H1 (cell line): ENCODE measurements at regions not wholly inside any gene's neighbourhood (a gene's known extent, or its start where the extent isn't known, plus 50 kb on each side); places are given as distances from the start of the nearest gene placed in this dataset.
"Not testable (repeated sequence)": the region's sequence is repeated elsewhere in the genome, so short reads cannot be mapped to it uniquely, and the experiment has no call there.

ENCODE experiments used
- CTCF ChIA-PET: fragments of 300-600 bp; sonication (Branson Sonifier 250); formaldehyde crosslinking; loops from one replicate; lab custom pipeline; 2021; ENCODE audit not compliant: partially characterized antibody; lab: Charles Lee
- POLR2A ChIA-PET: fragments of 300-600 bp; sonication (Branson Sonifier 250); formaldehyde crosslinking; loops from one replicate; lab custom pipeline; 2021; ENCODE audit warnings: inconsistent platforms; ENCODE audit not compliant: partially characterized antibody; lab: Charles Lee
- DNase-seq, 2 experiments: peaks; one replicate each; pipeline versions ENCODE4 v3.0.0 to v3.0.0-alpha.2; 2010 to 2022; ENCODE audit warnings: low spot score in 2 of 2, low read depth in 1 of 2, mixed read lengths in 1 of 2
- FAIRE-seq: peaks from 2 replicates; lab custom pipeline; 2011; peaks lifted over from hg19 to GRCh38; lab: Jason Lieb, UNC
- H2AFZ ChIP-seq: 2 replicates; pipeline ENCODE4 v1.8.1; 2012; ENCODE audit warnings: low read length, inconsistent platforms
- H2AK5ac ChIP-seq: 2 replicates; pipeline ENCODE4 v1.6.1; 2013; ENCODE audit warnings: low read depth, low read length
- H2BK120ac ChIP-seq: replicated peaks from 2 replicates; pipeline ENCODE3; 2013; ENCODE audit warnings: low read depth, low read length, inconsistent platforms
- H2BK12ac ChIP-seq: 2 replicates; pipeline ENCODE4 v1.6.1; 2013; ENCODE audit warnings: low read depth, low read length
- H2BK15ac ChIP-seq: 2 replicates; pipeline ENCODE4 v1.6.1; 2013; ENCODE audit warnings: low read length
- H2BK20ac ChIP-seq: 2 replicates; pipeline ENCODE4 v1.6.1; 2013; ENCODE audit warnings: low read length
- H2BK5ac ChIP-seq: 2 replicates; pipeline ENCODE4 v1.6.1; 2013; ENCODE audit warnings: low read depth, low read length
- H3K14ac ChIP-seq: 2 replicates; pipeline ENCODE4 v1.6.1; 2013; ENCODE audit warnings: inconsistent platforms; ENCODE audit not compliant: insufficient read length
- H3K18ac ChIP-seq: 2 replicates; pipeline ENCODE4 v1.6.1; 2013; ENCODE audit warnings: low read length; ENCODE audit errors: extremely low read depth
- H3K23ac ChIP-seq: 2 replicates; pipeline ENCODE4 v1.6.1; 2013; ENCODE audit warnings: inconsistent platforms; ENCODE audit not compliant: insufficient read length
- H3K23me2 ChIP-seq: 2 replicates; pipeline ENCODE4 v1.6.1; 2013; ENCODE audit warnings: low read depth, low read length
- H3K27ac ChIP-seq: 2 replicates; pipeline ENCODE4 v1.6.1; 2011; ENCODE audit warnings: low read depth, low read length, inconsistent platforms
- H3K27me3 ChIP-seq, 4 experiments: replicated peaks in 1 of 4; 1 replicate in 1 of 4; 2 replicates in 3 of 4; pipeline versions ENCODE4 v1.6.1 to v1.8.1; 2011 to 2013; ENCODE audit warnings: low read length in 3 of 4, mild to moderate bottlenecking in 3 of 4, inconsistent platforms in 2 of 4, mixed read lengths in 2 of 4, moderate library complexity in 1 of 4; ENCODE audit not compliant: control insufficient read depth in 3 of 4, insufficient read depth in 3 of 4; ENCODE audit errors: extremely low read depth in 1 of 4
- H3K36me3 ChIP-seq, 4 experiments: 2 replicates each; pipeline versions ENCODE4 v1.6.1 to v1.8.1; 2011 to 2013; ENCODE audit warnings: mild to moderate bottlenecking in 4 of 4, low read length in 3 of 4, moderate library complexity in 2 of 4, control low read depth in 1 of 4, inconsistent platforms in 1 of 4; ENCODE audit not compliant: insufficient read depth in 4 of 4, control insufficient read depth in 2 of 4
- H3K4ac ChIP-seq: replicated peaks from 2 replicates; pipeline ENCODE3; 2013; ENCODE audit warnings: low read length, low read depth, mixed read lengths, inconsistent platforms; ENCODE audit not compliant: insufficient read length
- H3K4me1 ChIP-seq, 4 experiments: replicated peaks in 1 of 4; 1 replicate in 1 of 4; 2 replicates in 3 of 4; pipeline versions ENCODE4 v1.6.1 to v1.8.1; 2011 to 2013; ENCODE audit warnings: low read length in 3 of 4, inconsistent platforms in 2 of 4, mixed read lengths in 1 of 4; ENCODE audit not compliant: insufficient read depth in 4 of 4, control insufficient read depth in 3 of 4
- H3K4me2 ChIP-seq, 2 experiments: 2 replicates each; pipeline versions ENCODE4 v1.6.1 to v1.8.1; 2011 to 2013; ENCODE audit warnings: low read depth in 2 of 2, low read length in 2 of 2, control low read depth in 1 of 2, inconsistent platforms in 1 of 2, mild to moderate bottlenecking in 1 of 2; ENCODE audit not compliant: insufficient read depth in 1 of 2
- H3K4me3 ChIP-seq, 4 experiments: fragments of 200-600, 300-600 bp in 1 of 4; sonication (generic), shearing (Covaris generic), sonication (Bioruptor Twin) in 1 of 4; 2 replicates each; pipeline versions ENCODE4 v1.5.1 to v1.8.1; 2011 to 2016; ENCODE audit warnings: low read length in 4 of 4, low read depth in 3 of 4, control low read depth in 2 of 4, inconsistent platforms in 2 of 4, mild to moderate bottlenecking in 2 of 4, mixed read lengths in 1 of 4, moderate library complexity in 1 of 4; ENCODE audit not compliant: insufficient read depth in 2 of 4; ENCODE audit errors: extremely low read depth in 1 of 4
- H3K56ac ChIP-seq: replicated peaks from 2 replicates; pipeline ENCODE3; 2013; ENCODE audit warnings: low read depth, mild to moderate bottlenecking, mixed read lengths, low read length, inconsistent platforms; ENCODE audit not compliant: insufficient read length
- H3K79me1 ChIP-seq: 2 replicates; pipeline ENCODE4 v1.6.1; 2013; ENCODE audit warnings: low read depth, low read length, control low read depth
- H3K79me2 ChIP-seq, 2 experiments: 2 replicates each; pipeline versions ENCODE4 v1.6.1 to v1.8.1; 2012 to 2013; ENCODE audit warnings: low read length in 2 of 2, mild to moderate bottlenecking in 2 of 2, inconsistent platforms in 1 of 2; ENCODE audit not compliant: insufficient read depth in 2 of 2, control insufficient read depth in 1 of 2
- H3K9ac ChIP-seq, 4 experiments: replicated peaks in 1 of 4; 1 replicate in 1 of 4; 2 replicates in 3 of 4; pipeline versions ENCODE4 v1.6.1 to v1.8.1; 2011 to 2013; ENCODE audit warnings: low read depth in 3 of 4, low read length in 3 of 4, control low read depth in 2 of 4, mild to moderate bottlenecking in 2 of 4, moderate library complexity in 2 of 4, inconsistent platforms in 1 of 4; ENCODE audit errors: extremely low read depth in 1 of 4
- H3K9me3 ChIP-seq, 2 experiments: 2 replicates each; pipeline versions ENCODE4 v1.6.1 to v1.8.1; 2012 to 2013; ENCODE audit warnings: mild to moderate bottlenecking in 2 of 2, moderate library complexity in 2 of 2, control low read depth in 1 of 2, inconsistent platforms in 1 of 2, low read depth in 1 of 2, low read length in 1 of 2, mixed read lengths in 1 of 2; ENCODE audit not compliant: insufficient read depth in 2 of 2
- H4K20me1 ChIP-seq, 2 experiments: replicated peaks in 1 of 2; 2 replicates each; pipeline versions ENCODE3 to v1.8.1; 2011 to 2013; ENCODE audit warnings: inconsistent platforms in 2 of 2, low read length in 2 of 2, mild to moderate bottlenecking in 1 of 2; ENCODE audit not compliant: insufficient read depth in 2 of 2, control insufficient read depth in 1 of 2
- H4K5ac ChIP-seq: 2 replicates; pipeline ENCODE4 v1.6.1; 2013; ENCODE audit warnings: low read length, low read depth, mixed read lengths, inconsistent platforms; ENCODE audit not compliant: insufficient read length
- H4K8ac ChIP-seq: 2 replicates; pipeline ENCODE4 v1.8.0; 2013; ENCODE audit warnings: mild to moderate bottlenecking, moderate library complexity, low read length, inconsistent platforms; ENCODE audit not compliant: insufficient read depth; ENCODE audit errors: extremely low read depth
- H4K91ac ChIP-seq: replicated peaks from 2 replicates; pipeline ENCODE3; 2013; ENCODE audit warnings: low read length, mixed read lengths, inconsistent platforms; ENCODE audit not compliant: insufficient read length
- CREB1 ChIP-seq: IDR thresholded peaks from 2 replicates; pipeline ENCODE4 v1.6.1; 2012; ENCODE audit warnings: inconsistent platforms
- POLR2AphosphoS5 ChIP-seq: IDR thresholded peaks from 2 replicates; pipeline ENCODE4 v1.6.1; 2011; ENCODE audit warnings: low read depth, low read length
- WGBS, 2 experiments: shearing (Covaris generic) in 1 of 2; methylation state at CpG; one replicate each; pipeline versions ENCODE4 v1.1.6 to v1.1.7; 2013 to 2015; ENCODE audit warnings: low lambda C conversion rate in 2 of 2, mixed read lengths in 2 of 2, inconsistent platforms in 1 of 2, low coverage in 1 of 2, missing lambda C conversion rate in 1 of 2; ENCODE audit not compliant: insufficient replicate concordance in 2 of 2, insufficient coverage in 1 of 2, insufficient read length in 1 of 2; ENCODE audit errors: extremely low coverage in 1 of 2, missing lambda C conversion rate in 1 of 2; 5-methylcytosine and 5-hydroxymethylcytosine counted together

- TF ChIP-seq CREB1 (no peak), POLR2AphosphoS5 (no peak)
Measured at GRCh38 chr5:127176769-127177168, 103.5 kb upstream of the C5orf63 start (continued).

GRCh38 chr5:127182631-127183030 is 108.0 kb upstream of the MEGF10 start:
- WGBS, 2 experiments = 92% methylated on average over 8 of the region's 8 CpGs; no CpG with 5 or more reads in 1 of the 2 experiments
- not testable (repeated sequence) for H3K36me3 ChIP-seq, H3K27me3 ChIP-seq, H4K8ac ChIP-seq, FAIRE-seq, H2AFZ ChIP-seq, H3K4me1 ChIP-seq, H2AK5ac ChIP-seq, H2BK20ac ChIP-seq, H4K91ac ChIP-seq, H3K79me1 ChIP-seq, H4K5ac ChIP-seq, H2BK5ac ChIP-seq, H3K23me2 ChIP-seq, H3K18ac ChIP-seq, H3K4ac ChIP-seq, H3K56ac ChIP-seq, H4K20me1 ChIP-seq, H3K23ac ChIP-seq, H3K4me2 ChIP-seq, H3K14ac ChIP-seq, H3K4me3 ChIP-seq, H3K9me3 ChIP-seq, H3K27ac ChIP-seq, H2BK120ac ChIP-seq, H3K9ac ChIP-seq, H3K79me2 ChIP-seq, DNase-seq, H2BK15ac ChIP-seq, H2BK12ac ChIP-seq
- POLR2A ChIA-PET = interaction anchor here (1.1 kb wide), 1 partner anchor 10 kb away, joined by 3 read pairs; no protein-coding TSS in a partner anchor
- CTCF ChIA-PET = interaction anchor here (1.3 kb wide), 1 partner anchor 14 kb away, joined by 3 read pairs; no protein-coding TSS in a partner anchor
